Coronary artery (tissue), 2 donors: ENCODE measurements at regions not wholly inside any gene's neighbourhood (a gene's known extent, or its start where the extent isn't known, plus 50 kb on each side); places are given as distances from the start of the nearest gene placed in this dataset.

Experiments
- DNase-seq: peaks from one replicate; pipeline ENCODE4 v3.0.0-alpha.2; 2017; ENCODE audit warnings: low spot score
- H3K27ac ChIP-seq, 2 donors: fragments of 200-600 bp; sonication (generic); one replicate each; pipeline ENCODE4 v1.5.1; 2016 to 2019
- H3K4me3 ChIP-seq: fragments of 200-600 bp; sonication (generic); 2 replicates; pipeline ENCODE4 v1.5.1; 2016; ENCODE audit warnings: mild to moderate bottlenecking, moderate library complexity
- TF ChIP-seq, protein P1 (sequence below): fragments of 200-600 bp; sonication (generic); IDR thresholded peaks from one replicate; pipeline ENCODE4 v1.5.1; 2019; ENCODE audit warnings: antibody characterized with exemption

DNA sequence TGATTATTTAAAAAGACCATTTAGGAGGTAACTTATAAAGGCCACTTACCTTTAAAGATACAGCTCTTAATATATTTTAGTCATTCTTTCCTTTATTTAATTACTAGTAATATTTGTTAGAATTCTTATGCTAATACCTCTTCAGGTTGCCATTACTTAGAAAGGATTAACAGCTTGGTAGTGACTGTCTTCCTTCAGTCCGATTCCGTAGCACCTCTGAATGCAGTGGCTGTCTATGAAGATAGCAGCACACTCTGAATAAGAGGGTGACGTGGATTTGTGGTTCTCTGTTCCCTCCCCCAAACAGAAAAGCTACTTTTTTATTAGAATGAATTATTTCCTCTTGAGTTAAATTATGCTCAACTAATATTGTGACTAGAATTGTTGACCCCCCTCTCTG lies 92.6 kb upstream of the TENM3 start:
- no peak overlapping the region for H3K27ac ChIP-seq
- no peak overlapping the region for H3K4me3 ChIP-seq
- DNase-seq: no peak
- TF ChIP-seq, protein P1, sequence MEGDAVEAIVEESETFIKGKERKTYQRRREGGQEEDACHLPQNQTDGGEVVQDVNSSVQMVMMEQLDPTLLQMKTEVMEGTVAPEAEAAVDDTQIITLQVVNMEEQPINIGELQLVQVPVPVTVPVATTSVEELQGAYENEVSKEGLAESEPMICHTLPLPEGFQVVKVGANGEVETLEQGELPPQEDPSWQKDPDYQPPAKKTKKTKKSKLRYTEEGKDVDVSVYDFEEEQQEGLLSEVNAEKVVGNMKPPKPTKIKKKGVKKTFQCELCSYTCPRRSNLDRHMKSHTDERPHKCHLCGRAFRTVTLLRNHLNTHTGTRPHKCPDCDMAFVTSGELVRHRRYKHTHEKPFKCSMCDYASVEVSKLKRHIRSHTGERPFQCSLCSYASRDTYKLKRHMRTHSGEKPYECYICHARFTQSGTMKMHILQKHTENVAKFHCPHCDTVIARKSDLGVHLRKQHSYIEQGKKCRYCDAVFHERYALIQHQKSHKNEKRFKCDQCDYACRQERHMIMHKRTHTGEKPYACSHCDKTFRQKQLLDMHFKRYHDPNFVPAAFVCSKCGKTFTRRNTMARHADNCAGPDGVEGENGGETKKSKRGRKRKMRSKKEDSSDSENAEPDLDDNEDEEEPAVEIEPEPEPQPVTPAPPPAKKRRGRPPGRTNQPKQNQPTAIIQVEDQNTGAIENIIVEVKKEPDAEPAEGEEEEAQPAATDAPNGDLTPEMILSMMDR: no peak

DNA sequence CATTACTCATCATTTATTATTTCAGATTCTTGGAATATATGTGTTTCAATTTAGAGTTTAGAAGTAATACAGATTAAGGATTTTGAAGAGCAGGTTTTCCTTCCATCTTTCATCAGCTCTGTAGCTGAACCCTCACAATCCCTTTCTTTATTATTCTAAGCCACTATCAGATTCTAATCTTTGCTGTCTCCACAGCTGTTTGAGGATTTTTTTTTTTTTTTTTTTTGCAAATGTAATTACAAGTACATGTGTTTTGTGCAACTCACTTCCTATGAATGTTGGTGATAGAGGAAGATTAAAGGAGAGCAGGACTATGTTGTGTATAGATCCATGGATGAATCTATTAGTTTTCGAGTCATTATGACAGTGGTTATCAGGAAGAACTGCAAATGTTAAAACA lies 87.4 kb upstream of the TENM3 start:
- TF ChIP-seq, protein P1: no peak
- no peak for DNase-seq
- Histone ChIP-seq H3K27ac (no peak overlapping the region), H3K4me3 (no peak overlapping the region)

DNA sequence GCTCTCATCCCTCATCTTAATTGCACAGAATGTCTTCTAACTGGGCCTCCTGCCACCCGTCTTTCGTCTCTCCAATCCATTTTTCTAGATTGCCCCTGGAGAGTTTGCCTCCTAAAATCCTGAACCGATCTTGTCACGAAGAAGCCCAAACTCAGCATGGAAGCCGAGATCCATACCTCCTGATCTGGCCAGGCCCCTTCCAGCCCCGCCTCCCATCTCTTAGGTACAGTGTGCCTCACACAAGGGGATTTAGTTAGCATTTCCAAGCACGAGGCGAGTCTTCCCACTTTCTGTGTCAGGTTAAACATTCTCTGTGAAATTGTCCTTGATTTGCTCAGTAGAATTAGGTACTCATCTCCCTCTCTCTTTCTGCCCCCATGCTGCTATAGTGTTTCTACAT lies 80.0 kb upstream of the TENM3 start:
- no peak overlapping the region for H3K27ac ChIP-seq
- H3K4me3 ChIP-seq: no peak overlapping the region
- TF ChIP-seq, protein P1: no peak
- DNase-seq: no peak

DNA sequence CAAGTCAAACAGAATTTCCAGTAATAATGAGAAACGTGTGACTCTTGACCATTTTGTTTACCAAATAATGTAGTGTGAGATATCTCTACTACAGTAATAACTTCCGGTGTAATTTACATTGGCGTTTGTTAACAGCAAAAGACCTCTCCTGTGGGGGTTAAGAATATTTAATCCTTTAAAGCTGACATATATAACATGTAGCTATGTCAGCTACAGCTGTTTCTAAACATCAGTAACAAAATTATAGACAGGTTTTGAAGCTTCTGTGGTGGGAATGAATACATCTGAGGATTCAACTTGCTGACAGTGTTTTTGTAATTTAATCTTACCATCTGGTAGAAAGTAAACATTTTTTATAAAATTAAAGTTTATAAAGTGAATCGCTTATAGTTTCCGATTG lies 73.6 kb upstream of the TENM3 start:
- no peak overlapping the region for H3K27ac ChIP-seq
- TF ChIP-seq, protein P1: no peak
- H3K4me3 ChIP-seq: no peak overlapping the region
- no peak for DNase-seq

DNA sequence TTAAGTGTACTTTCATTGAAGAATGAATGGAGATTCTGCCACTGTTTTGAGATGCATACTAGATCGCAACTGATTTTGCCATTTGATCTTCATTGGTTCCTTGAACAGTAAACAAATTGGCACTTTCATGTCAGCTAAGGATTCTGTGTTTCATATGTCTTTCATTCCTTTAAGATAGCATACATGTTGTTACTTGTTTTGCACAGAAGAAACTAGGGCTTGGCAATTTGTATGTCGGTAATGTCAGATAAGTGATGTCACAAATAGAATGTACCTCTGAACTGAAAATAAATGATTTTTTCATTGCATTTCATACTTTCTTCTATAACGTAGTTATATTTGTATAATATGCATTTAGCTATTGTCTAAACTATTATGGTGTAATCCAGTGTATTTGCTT lies 73.2 kb upstream of the TENM3 start:
- TF ChIP-seq, protein P1: no peak
- no peak for DNase-seq

DNA sequence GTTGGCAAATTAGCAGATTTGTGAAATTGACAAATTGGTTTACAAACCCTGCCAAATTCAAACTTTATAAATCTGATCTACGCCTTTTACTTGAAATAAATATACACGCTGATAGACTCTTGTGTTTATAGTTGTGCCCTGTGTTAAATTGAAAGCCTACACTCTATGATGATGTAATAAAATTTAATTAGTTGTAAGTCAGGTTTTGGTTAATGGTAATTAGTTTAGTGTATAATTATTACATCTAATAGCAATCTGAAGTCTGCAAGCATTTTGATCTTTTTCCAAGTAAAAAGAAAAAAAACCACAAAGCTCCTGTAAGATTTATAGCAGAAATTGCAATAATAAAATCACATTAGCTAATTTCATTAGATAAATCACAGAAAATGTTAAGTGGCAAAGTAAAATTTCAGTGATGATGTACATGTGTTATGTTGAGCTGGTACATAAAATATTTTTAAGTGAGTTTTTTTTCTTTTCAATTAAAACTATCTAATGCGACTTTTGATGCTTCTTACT lies 72.7 kb upstream of the TENM3 start:
- no peak for DNase-seq
- no peak overlapping the region for H3K27ac ChIP-seq
- TF ChIP-seq, protein P1: no peak
- no peak overlapping the region for H3K4me3 ChIP-seq

More for the DNA sequence above, 73.2 kb upstream of the TENM3 start:
- no peak overlapping the region for H3K27ac ChIP-seq
- no peak overlapping the region for H3K4me3 ChIP-seq

DNA sequence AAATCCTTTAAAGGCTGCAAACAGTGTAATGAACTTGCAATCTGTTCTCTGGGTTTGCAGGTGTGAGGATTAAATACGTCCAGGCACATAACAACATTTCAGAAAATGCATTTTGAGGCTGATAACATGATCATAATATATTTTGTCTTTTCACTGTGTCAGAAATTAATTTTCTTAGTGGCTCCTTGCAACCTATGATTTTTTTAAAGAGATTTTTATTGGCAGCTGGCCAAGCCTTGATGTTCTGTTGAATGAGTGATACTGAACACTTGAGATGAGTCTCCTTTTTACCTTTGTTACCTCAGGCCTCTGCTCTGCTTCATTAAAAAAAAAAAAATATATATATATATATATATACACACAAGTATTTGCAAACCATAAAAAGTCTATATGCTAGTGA lies 68.2 kb upstream of the TENM3 start:
- no peak for DNase-seq
- TF ChIP-seq, protein P1: no peak

More for the DNA sequence above, 68.2 kb upstream of the TENM3 start:
- no peak overlapping the region for H3K27ac ChIP-seq
- H3K4me3 ChIP-seq: no peak overlapping the region
